GM12878 (cell line): ENCODE measurements at regions not wholly inside any gene's neighbourhood (a gene's known extent, or its start where the extent isn't known, plus 50 kb on each side); places are given as distances from the start of the nearest gene placed in this dataset.
A peak's percentile ranks its signal among the peaks of the same experiment; 100 is the strongest.
"Not testable (repeated sequence)": the region's sequence is repeated elsewhere in the genome, so short reads cannot be mapped to it uniquely, and the experiment has no call there.

ENCODE experiments used
- ATAC-seq: fragments of 200-7000 bp; cut with Tn5 transposase; 3 replicates; pipeline ENCODE4 v1.9.1; 2020; ENCODE audit warnings: mild to moderate bottlenecking, moderate library complexity
- BruUV-seq: library from RNA; stranded (reverse); fragments of 400-500 nt; replicated peaks from 2 replicates; lab custom pipeline; 2021; lab: Mats Ljungman, UMichigan
- CTCF ChIA-PET: fragments of 300-600 bp; sonication (Branson Sonifier 250); formaldehyde crosslinking; extraction: SDS; loops from one replicate; lab custom pipeline; 2021; ENCODE audit warnings: inconsistent platforms; lab: Yijun Ruan, JAX
- POLR2A ChIA-PET: fragments of 350-600 bp; formaldehyde crosslinking; extraction: SDS; loops from one replicate; lab custom pipeline; 2021; ENCODE audit warnings: inconsistent platforms; lab: Charles Lee
- RAD21 ChIA-PET: fragments of 300-600 bp; sonication (Branson Sonifier 250); formaldehyde crosslinking; loops from one replicate; lab custom pipeline; 2023; ENCODE audit warnings: antibody characterized with exemption; ENCODE audit not compliant: unreplicated experiment; lab: Charles Lee
- SMC1A ChIA-PET: fragments of 300-600 bp; sonication (Branson Sonifier 250); formaldehyde crosslinking; loops from one replicate; lab custom pipeline; 2023; ENCODE audit not compliant: unreplicated experiment, uncharacterized antibody; lab: Charles Lee
- DNase-seq: peaks from one replicate; pipeline ENCODE4 v3.0.0-alpha.2; 2011; ENCODE audit warnings: low read depth, low spot score
- FAIRE-seq: peaks from 3 replicates; lab custom pipeline; 2011; peaks lifted over from hg19 to GRCh38; lab: Jason Lieb, UNC
- H2AFZ ChIP-seq: 2 replicates; pipeline ENCODE4 v1.6.0; 2011; ENCODE audit warnings: low read depth, low read length, control low read depth; ENCODE audit not compliant: control insufficient read depth
- H3K27ac ChIP-seq: 2 replicates; pipeline ENCODE4 v1.5.1; 2011; ENCODE audit warnings: control low read depth; ENCODE audit not compliant: control insufficient read depth, insufficient read depth
- H3K27me3 ChIP-seq, 2 experiments: replicated peaks in 1 of 2; 2 replicates each; pipeline versions ENCODE4 v1.6.0 to v1.6.1; 2011; ENCODE audit warnings: low read length in 1 of 2; ENCODE audit not compliant: control insufficient read depth in 2 of 2, insufficient read depth in 2 of 2
- H3K36me3 ChIP-seq, 2 experiments: 2 replicates each; pipeline ENCODE4 v1.5.1; 2011; ENCODE audit warnings: low read length in 1 of 2; ENCODE audit not compliant: control insufficient read depth in 2 of 2, insufficient read depth in 2 of 2
- H3K4me1 ChIP-seq: 2 replicates; pipeline ENCODE4 v1.6.1; 2011; ENCODE audit warnings: mild to moderate bottlenecking, low read length, moderate library complexity, mixed read lengths; ENCODE audit not compliant: control insufficient read depth, insufficient read depth
- H3K4me2 ChIP-seq: 2 replicates; pipeline ENCODE4 v1.6.0; 2011; ENCODE audit warnings: control low read depth; ENCODE audit not compliant: control insufficient read depth, insufficient read depth
- H3K4me3 ChIP-seq: fragments of 200-600 bp; sonication (generic); 2 replicates; pipeline ENCODE4 v1.5.1; 2016
- H3K79me2 ChIP-seq: 2 replicates; pipeline ENCODE4 v1.6.0; 2011; ENCODE audit warnings: low read length; ENCODE audit not compliant: control insufficient read depth, insufficient read depth
- H3K9ac ChIP-seq: 2 replicates; pipeline ENCODE4 v1.8.0; 2011; ENCODE audit warnings: low read length, control low read depth, mixed read lengths; ENCODE audit not compliant: control insufficient read depth, insufficient read depth
- H3K9me3 ChIP-seq: replicated peaks from 3 replicates; pipeline ENCODE4 v1.5.1; 2011; ENCODE audit warnings: mild to moderate bottlenecking, low read length; ENCODE audit not compliant: control insufficient read depth, insufficient read depth
- H4K20me1 ChIP-seq: 2 replicates; pipeline ENCODE4 v1.6.0; 2011; ENCODE audit not compliant: control insufficient read depth, insufficient read depth
- WGBS: methylation state at CpG from one replicate; pipeline ENCODE4 v1.1.6; 2016; ENCODE audit warnings: low lambda C conversion rate; ENCODE audit not compliant: insufficient replicate concordance, insufficient coverage; ENCODE audit errors: missing lambda C conversion rate; 5-methylcytosine and 5-hydroxymethylcytosine counted together
- in situ Hi-C: fragments of 300-500 bp; cut with MboI; formaldehyde crosslinking; loops from 9 replicates; pipeline ENCODE4 v1.14.3; 2018; ENCODE audit warnings: mixed read lengths
- intact Hi-C: fragments of 100-400 bp; cut with micrococcal nuclease; formaldehyde crosslinking; loops from one replicate; pipeline ENCODE4 v1.14.2; 2022; ENCODE audit not compliant: unreplicated experiment

DNA sequence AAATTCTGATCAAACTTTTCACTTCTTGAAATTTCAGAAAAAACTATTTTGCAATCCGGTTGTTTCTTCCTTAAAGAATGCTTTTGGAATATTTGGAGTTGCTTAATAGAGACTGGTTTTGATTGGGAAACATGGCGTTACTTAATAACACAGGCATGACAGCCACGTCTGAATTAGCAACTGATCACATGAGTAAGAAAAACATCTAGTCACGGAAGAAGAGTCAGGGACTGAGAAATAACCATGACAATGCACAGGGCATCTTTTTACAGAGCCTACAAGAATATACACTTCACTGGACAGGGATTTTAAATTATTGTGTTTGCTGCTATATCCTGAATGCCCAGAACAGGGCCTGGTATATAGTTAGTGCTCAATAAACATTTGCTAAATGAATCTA is 94.1 kb upstream of the NOTCH2NLA start:
- ATAC-seq, H2AFZ ChIP-seq, DNase-seq, H3K79me2 ChIP-seq, POLR2A ChIA-PET, RAD21 ChIA-PET, H3K27ac ChIP-seq, H3K4me3 ChIP-seq, H3K9me3 ChIP-seq, H3K9ac ChIP-seq, intact Hi-C loops, H3K36me3 ChIP-seq, H3K4me1 ChIP-seq, H3K4me2 ChIP-seq, CTCF ChIA-PET, in situ Hi-C loops, SMC1A ChIA-PET, H3K27me3 ChIP-seq, H4K20me1 ChIP-seq, FAIRE-seq: not testable (repeated sequence)
- BruUV-seq: TSS peak; percentile 94
- WGBS: 23% methylated on average over 2 of the region's 4 CpGs

DNA sequence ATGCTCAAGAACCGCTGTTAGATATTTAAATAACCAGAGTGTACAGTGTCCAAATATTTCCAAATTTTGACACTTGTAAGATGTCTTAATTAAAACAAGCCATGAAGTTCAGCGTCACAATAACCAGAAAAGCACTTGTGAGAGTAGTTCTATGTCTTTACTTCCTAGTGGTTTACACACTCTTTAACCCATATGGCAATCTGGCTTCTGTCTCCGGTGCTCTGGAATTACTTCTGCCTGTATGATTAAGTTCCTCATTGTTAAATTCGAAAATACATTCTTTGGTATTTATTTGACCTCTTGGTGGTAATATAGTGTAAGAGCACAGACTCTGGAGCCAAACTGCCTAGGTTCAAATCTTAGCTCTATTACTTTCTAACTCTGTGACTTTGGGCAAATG is 89.9 kb upstream of the NOTCH2NLA start:
- 90% methylated on average over 1 of the region's 4 CpGs for WGBS
- FAIRE-seq, RAD21 ChIA-PET: not testable (repeated sequence)

DNA sequence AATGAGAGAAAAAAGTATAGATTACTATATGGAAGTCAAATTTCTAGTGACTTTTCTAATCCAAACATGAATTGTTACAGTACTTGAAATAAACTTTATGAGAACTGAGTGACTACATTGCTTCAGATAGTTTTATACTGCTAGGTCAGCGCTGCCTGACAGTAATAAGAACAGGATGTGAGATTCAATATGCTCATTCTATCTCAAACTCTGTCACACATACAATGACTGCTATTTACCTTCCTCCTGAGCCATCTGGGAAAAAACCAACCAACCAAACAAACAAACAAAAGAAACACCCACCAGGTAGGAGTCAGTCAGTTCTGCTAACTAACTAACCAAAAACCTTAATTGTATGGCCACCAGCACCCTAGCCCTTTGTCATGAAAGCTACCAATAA is 89.0 kb upstream of the NOTCH2NLA start:
- SMC1A ChIA-PET, H3K9ac ChIP-seq, H3K4me1 ChIP-seq, H3K27ac ChIP-seq, CTCF ChIA-PET, H3K4me3 ChIP-seq, H3K9me3 ChIP-seq, H3K4me2 ChIP-seq, RAD21 ChIA-PET, H3K79me2 ChIP-seq, DNase-seq, H2AFZ ChIP-seq, FAIRE-seq, H3K27me3 ChIP-seq, H4K20me1 ChIP-seq, intact Hi-C loops, ATAC-seq, BruUV-seq, POLR2A ChIA-PET, H3K36me3 ChIP-seq, in situ Hi-C loops: not testable (repeated sequence)
- 100% methylated on average over 1 of the region's 1 CpG for WGBS

More for the DNA sequence above, 89.9 kb upstream of the NOTCH2NLA start:
- CTCF ChIA-PET, H2AFZ ChIP-seq, BruUV-seq, H3K9ac ChIP-seq, intact Hi-C loops, DNase-seq, H3K4me3 ChIP-seq, SMC1A ChIA-PET, POLR2A ChIA-PET, H3K4me1 ChIP-seq, in situ Hi-C loops, H3K9me3 ChIP-seq, H3K27ac ChIP-seq, H3K4me2 ChIP-seq, H3K36me3 ChIP-seq, H3K79me2 ChIP-seq, H3K27me3 ChIP-seq, H4K20me1 ChIP-seq, ATAC-seq: not testable (repeated sequence)

DNA sequence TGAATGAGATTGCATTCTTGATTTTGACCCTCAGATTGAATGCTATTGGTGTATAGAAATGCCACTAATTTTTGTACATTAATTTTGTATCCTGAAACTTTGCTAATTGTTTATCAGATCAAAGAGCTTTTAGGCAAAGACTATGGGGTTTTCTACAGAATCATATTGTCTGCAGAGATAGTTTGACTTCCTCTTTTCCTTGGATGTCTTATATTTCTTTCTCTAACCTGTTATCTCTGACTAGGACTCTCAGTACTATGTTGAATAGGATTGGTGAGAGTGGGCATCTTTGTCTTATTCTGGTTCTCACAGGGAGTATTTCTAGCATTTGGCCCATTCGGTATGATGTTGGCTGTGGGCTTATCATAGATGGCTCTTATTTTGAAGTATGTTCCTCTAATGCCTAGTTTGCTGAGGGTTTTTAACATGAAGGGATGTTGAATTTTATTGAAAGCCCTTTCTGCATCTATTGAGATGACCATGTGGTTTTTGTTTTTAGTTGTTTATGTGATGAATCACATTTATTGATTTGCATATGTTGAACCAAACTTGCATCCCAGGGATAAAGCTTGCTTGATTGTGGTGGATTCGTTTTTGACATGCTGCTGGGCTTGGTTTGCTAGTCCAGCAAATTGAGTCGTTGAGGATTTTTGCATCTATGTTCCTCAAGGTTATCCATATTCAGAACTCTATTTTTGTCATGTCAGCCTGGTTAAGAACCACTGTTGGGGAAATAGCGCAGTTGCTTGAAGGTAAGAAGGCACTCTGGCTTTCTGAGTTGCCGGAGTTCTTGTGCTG is 85.8 kb upstream of the NOTCH2NLA start:
- H3K4me1 ChIP-seq, CTCF ChIA-PET, BruUV-seq, H3K9me3 ChIP-seq, intact Hi-C loops, H3K27ac ChIP-seq, H3K79me2 ChIP-seq, H3K4me2 ChIP-seq, H4K20me1 ChIP-seq, H2AFZ ChIP-seq, RAD21 ChIA-PET, H3K9ac ChIP-seq, FAIRE-seq, DNase-seq, SMC1A ChIA-PET, H3K27me3 ChIP-seq, H3K36me3 ChIP-seq, in situ Hi-C loops, POLR2A ChIA-PET, H3K4me3 ChIP-seq: not testable (repeated sequence)
- peak; percentile 31; the same call in 1 of the 3 replicates for ATAC-seq
- no CpG with 5 or more reads among the region's 5 CpGs for WGBS
